ENCODE measurements at regions not wholly inside any gene's neighbourhood (a gene's known extent, or its start where the extent isn't known, plus 50 kb on each side); places are given as distances from the start of the nearest gene placed in this dataset.

DNA sequence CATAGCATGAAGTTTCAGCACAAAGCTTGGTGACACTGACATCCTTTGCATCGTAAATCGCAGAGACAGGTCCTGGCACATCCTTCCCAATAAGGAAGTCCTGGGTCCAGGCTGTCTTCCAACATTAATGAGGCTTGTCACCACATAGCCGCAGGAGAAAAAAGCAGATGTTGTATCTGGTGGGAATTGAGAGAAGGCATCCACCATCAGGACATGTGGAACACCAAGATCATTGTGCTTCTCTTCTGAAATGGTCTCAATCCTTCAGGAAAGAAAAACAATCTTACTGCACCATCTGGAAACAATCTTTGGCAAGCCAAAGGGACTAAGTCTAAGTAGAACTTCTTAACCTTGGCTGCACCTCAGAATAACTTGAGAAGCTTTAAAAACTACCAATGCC lies 119.0 kb upstream of the ARHGAP28 start:
- H2BK15ac ChIP-seq (ENCODE audit: low read length): no peak overlapping the region
- CTCF ChIA-PET (ENCODE audit: partially characterized antibody): interaction anchor here (1.0 kb wide), 1 partner anchor 12 kb away, joined by 4 read pairs; no protein-coding TSS in a partner anchor

More for the DNA sequence above, 119.0 kb upstream of the ARHGAP28 start:
- Histone ChIP-seq H3K4me3 (ENCODE audit: extremely low read depth in 1 of 4, insufficient read depth in 2 of 4, low read depth in 3 of 4, low read length in 4 of 4) (no peak overlapping the region), H2BK20ac (ENCODE audit: low read length) (no peak overlapping the region), H2BK12ac (ENCODE audit: low read depth, low read length) (no peak overlapping the region), H2AFZ (ENCODE audit: low read length) (no peak overlapping the region), H3K18ac (ENCODE audit: extremely low read depth, low read length) (no peak overlapping the region), H3K56ac (replicated peaks; ENCODE audit: insufficient read length, low read depth, low read length) (no peak overlapping the region), H4K5ac (ENCODE audit: insufficient read length, low read depth, low read length) (no peak overlapping the region), H3K4me2 (ENCODE audit: insufficient read depth in 1 of 2, low read depth in 2 of 2, low read length in 2 of 2) (no peak overlapping the region), H4K20me1 (replicated peaks in 1 of 2; ENCODE audit: control insufficient read depth in 1 of 2, insufficient read depth in 2 of 2, low read length in 2 of 2) (no peaks in the 10 kb centered on the region), H3K23ac (ENCODE audit: insufficient read length) (no peak overlapping the region), H3K36me3 (ENCODE audit: control insufficient read depth in 2 of 4, insufficient read depth in 4 of 4, low read length in 3 of 4) (0 out of 8 replicates have a peak, but pooled peaks cover 0 to 7% (median 0%) of the 10 kb centered on the region in 4 experiments), H3K9me3 (ENCODE audit: insufficient read depth in 2 of 2, low read depth in 1 of 2, low read length in 1 of 2) (peaks cover 4 to 6% of the 10 kb centered on the region in 2 experiments; a peak in 3 of 4 replicates), H3K23me2 (ENCODE audit: low read depth, low read length) (no peaks in the 10 kb centered on the region; the same call in 1 of the 2 replicates), H3K27ac (ENCODE audit: low read depth, low read length) (no peak overlapping the region), H3K9ac (replicated peaks in 1 of 4; ENCODE audit: extremely low read depth in 1 of 4, low read depth in 3 of 4, low read length in 3 of 4) (no peak overlapping the region), H3K14ac (ENCODE audit: insufficient read length) (no peak overlapping the region), H2AK5ac (ENCODE audit: low read depth, low read length) (no peak overlapping the region), H3K4ac (replicated peaks; ENCODE audit: insufficient read length, low read depth, low read length) (no peak overlapping the region), H3K79me2 (ENCODE audit: control insufficient read depth in 1 of 2, insufficient read depth in 2 of 2, low read length in 2 of 2) (no peaks in the 10 kb centered on the region), H3K27me3 (replicated peaks in 1 of 4; ENCODE audit: control insufficient read depth in 3 of 4, extremely low read depth in 1 of 4, insufficient read depth in 3 of 4, low read length in 3 of 4) (peaks cover 0 to 2% (median 0%) of the 10 kb centered on the region in 4 experiments; a peak in 1 of 7 replicates), H3K4me1 (replicated peaks in 1 of 4; ENCODE audit: control insufficient read depth in 3 of 4, insufficient read depth in 4 of 4, low read length in 3 of 4) (peaks cover 2 to 10% (median 4%) of the 10 kb centered on the region in 4 experiments; a peak in 5 of 7 replicates), H4K91ac (replicated peaks; ENCODE audit: insufficient read length, low read length) (no peak overlapping the region), H4K8ac (ENCODE audit: extremely low read depth, insufficient read depth, low read length) (no peak overlapping the region), H3K79me1 (ENCODE audit: low read depth, low read length) (no peaks in the 10 kb centered on the region), H2BK5ac (ENCODE audit: low read depth, low read length) (no peak overlapping the region), H2BK120ac (replicated peaks; ENCODE audit: low read depth, low read length) (no peak overlapping the region)
- FAIRE-seq: no peak
- POLR2A ChIA-PET (ENCODE audit: partially characterized antibody): no interaction called here
- no peak for TF ChIP-seq RXRA (IDR thresholded peaks at IDR 0.05; ENCODE audit: insufficient read depth, low read depth, low read length)
- 87% methylated on average over 3 of the region's 3 CpGs; no CpG with 5 or more reads in 1 of the 2 experiments for WGBS, 2 experiments (ENCODE audit: extremely low coverage in 1 of 2, insufficient coverage in 1 of 2, insufficient read length in 1 of 2, insufficient replicate concordance in 2 of 2, low coverage in 1 of 2, low lambda C conversion rate in 2 of 2, missing lambda C conversion rate in 1 of 2)
- no peak for DNase-seq (ENCODE audit: low read depth in 1 of 2, low spot score in 2 of 2)
